ENCODE measurements at regions not wholly inside any gene's neighbourhood (a gene's known extent, or its start where the extent isn't known, plus 50 kb on each side); places are given as distances from the start of the nearest gene placed in this dataset.

- Histone ChIP-seq H3K4me3 (no peak overlapping the region), H3K4me1 (replicated peaks in 1 of 2; ENCODE audit: control insufficient read depth in 2 of 2, insufficient read depth in 2 of 2, low read length in 2 of 2) (no peaks in the 10 kb centered on the region), H3K36me3 (ENCODE audit: control insufficient read depth, insufficient read depth, low read length) (no peaks in the 10 kb centered on the region), H3K9me3 (replicated peaks; ENCODE audit: control insufficient read depth, insufficient read depth, low read depth, low read length) (no peaks in the 10 kb centered on the region), H3K9me1 (ENCODE audit: control insufficient read depth, insufficient read depth, low read length) (no peaks in the 10 kb centered on the region), H3K27me3 (ENCODE audit: control insufficient read depth in 2 of 2, insufficient read depth in 2 of 2, low read length in 2 of 2) (peaks cover 0 to 10% of the 10 kb centered on the region in 2 experiments; a peak in 3 of 5 replicates), H3K9ac (ENCODE audit: insufficient read depth in 1 of 2, low read depth in 2 of 2, low read length in 2 of 2) (no peak overlapping the region), H2AFZ (ENCODE audit: low read depth, low read length) (no peak overlapping the region), H3K27ac (ENCODE audit: extremely low read depth, low read depth, low read length) (no peak overlapping the region), H3K79me2 (ENCODE audit: control insufficient read depth, insufficient read depth, low read length) (no peaks in the 10 kb centered on the region), H3K4me2 (ENCODE audit: insufficient read depth, low read length) (no peak overlapping the region), H4K20me1 (replicated peaks; ENCODE audit: control insufficient read depth, insufficient read depth, low read length) (no peaks in the 10 kb centered on the region)
- BruUV-seq (replicated peaks): no TSS peak
- TF ChIP-seq XRCC3 (IDR thresholded peaks at IDR 0.05) (no peak), MAFG (tag; conservative IDR thresholded peaks at IDR 0.05) (peak; percentile 53), FOXK2 (conservative IDR thresholded peaks at IDR 0.05 in 1 of 2, IDR thresholded peaks at IDR 0.05 in 1 of 2; ENCODE audit: low read depth in 2 of 2) (no peak), NR2F6 (CRISPR knock-in tag; IDR thresholded peaks at IDR 0.05) (no peak), CREB5 (CRISPR knock-in tag; IDR thresholded peaks at IDR 0.05) (no peak), PTTG1 (tag; IDR thresholded peaks at IDR 0.05; ENCODE audit: low read depth) (no peak), PKNOX1 (IDR thresholded peaks at IDR 0.05) (no peak), ZNF316 (IDR thresholded peaks at IDR 0.05) (peak; percentile 49), ZNF592 (IDR thresholded peaks at IDR 0.05) (no peak), ZNF253 (CRISPR knock-in tag; conservative IDR thresholded peaks at IDR 0.05) (no peak), POLR2G (IDR thresholded peaks at IDR 0.05; ENCODE audit: low read depth, low read length) (no peak), C11orf30 (IDR thresholded peaks at IDR 0.05; ENCODE audit: low read depth) (peak; percentile 39; the same call in 1 of the 2 replicates), ZNF75A (CRISPR knock-in tag; IDR thresholded peaks at IDR 0.05) (no peak)
- WGBS (ENCODE audit: insufficient coverage, low coverage, missing lambda C conversion rate): 0% methylated on average over 1 of the region's 1 CpG
- no peak for FAIRE-seq
- ATAC-seq: no peak
- ChIA-PET POLR2A (interaction anchor here (0.6 to 1.0 kb wide), 2 partner anchors 8 to 57 kb away, joined by 4 read pairs; no protein-coding TSS in a partner anchor), CTCF (ENCODE audit: low intra/inter-chr PET ratio) (no interaction called here)
- no peak for DNase-seq (ENCODE audit: extremely low read depth in 1 of 4, low spot score in 3 of 4)
- in situ Hi-C loops (cut with MboI): no loop called here
- intact Hi-C loops (cut with micrococcal nuclease): no loop called here
These were observed 84.8 kb upstream of the FAM169A start for GRCh38 chr5:74950836-74951515.

Data from K562 (cell line).